ENCODE measurements at regions not wholly inside any gene's neighbourhood (a gene's known extent, or its start where the extent isn't known, plus 50 kb on each side); places are given as distances from the start of the nearest gene placed in this dataset.
A peak's percentile ranks its signal among the peaks of the same experiment; 100 is the strongest.

GRCh38 chr6:190596-191395 lies 101.5 kb upstream of the DUSP22 start:
- Histone ChIP-seq H3K9me3 (ENCODE audit: control insufficient read depth in 1 of 2, insufficient read depth in 1 of 2, low read depth in 1 of 2, low read length in 2 of 2) (no peaks in the 10 kb centered on the region), H2AFZ (ENCODE audit: low read depth, low read length, poor library complexity, severe bottlenecking) (no peak overlapping the region), H3K27me3 (ENCODE audit: insufficient read depth, low read length) (no peaks in the 10 kb centered on the region), H3K9me2 (ENCODE audit: insufficient read depth) (no peaks in the 10 kb centered on the region), H3K9ac (ENCODE audit: low read length) (no peak overlapping the region), H3K4me2 (ENCODE audit: low read length) (no peak overlapping the region), H3K4me1 (ENCODE audit: control insufficient read depth in 1 of 2, insufficient read depth in 2 of 2, low read length in 2 of 2) (no peaks in the 10 kb centered on the region), H3K4me3 (replicated peaks in 1 of 2; ENCODE audit: low read depth in 1 of 2, low read length in 2 of 2) (no peak overlapping the region), H3K36me3 (ENCODE audit: control insufficient read depth in 1 of 2, insufficient read depth in 2 of 2, low read length in 2 of 2) (no peaks in the 10 kb centered on the region), H3K27ac (ENCODE audit: low read depth, low read length) (no peak overlapping the region), H3K79me2 (ENCODE audit: insufficient read depth, low read length) (no peaks in the 10 kb centered on the region), H4K20me1 (ENCODE audit: insufficient read depth) (no peaks in the 10 kb centered on the region)
- no TSS peak for BruUV-seq (replicated peaks)
- DNase-seq (ENCODE audit: low read depth, low spot score) = no peak
- ATAC-seq = no peak
- TF ChIP-seq ZBTB33 (IDR thresholded peaks at IDR 0.05; ENCODE audit: extremely low read depth, insufficient replicate concordance, low read length) = no peak
- TF ChIP-seq RAD21 (IDR thresholded peaks at IDR 0.05; ENCODE audit: low read depth) = 0 out of 2 replicates have a peak, but pooled peaks have one; percentile 9
- TF ChIP-seq CTCF (IDR thresholded peaks at IDR 0.05 in 2 of 3, conservative IDR thresholded peaks at IDR 0.05 in 1 of 3; ENCODE audit: borderline replicate concordance in 1 of 3, insufficient read depth in 1 of 3, low read depth in 2 of 3, low read length in 2 of 3) = peak in 1 of 3 experiments; percentile 15; a peak in 1 of 6 replicates
- POLR2A ChIA-PET = no interaction called here
- CTCF ChIA-PET = interaction anchor here (1.1 to 4.0 kb wide), 2 partner anchors 218 to 1190 kb away, joined by 3 to 35 read pairs; no protein-coding TSS in a partner anchor
- intact Hi-C loops (cut with micrococcal nuclease) = no loop called here
- RAD21 ChIA-PET (ENCODE audit: low non-redundant PET in 1 of 2, low total read pairs in 2 of 2, uncharacterized antibody in 2 of 2, unreplicated experiment in 2 of 2) = no interaction called here

Measured in HCT116 (cell line).